Effector CD4-positive, alpha-beta T cell (primary cell): ENCODE measurements at regions not wholly inside any gene's neighbourhood (a gene's known extent, or its start where the extent isn't known, plus 50 kb on each side); places are given as distances from the start of the nearest gene placed in this dataset.

Experiments
- DNase-seq: peaks from one replicate; pipeline ENCODE4 v3.0.0-alpha.2; 2020

- DNase-seq, result no peak
Observed at GRCh38 chr4:81860111-81860510, 388.4 kb upstream of the RASGEF1B start.

- no peak for DNase-seq
Observed at GRCh38 chr4:81854406-81854805, 382.7 kb upstream of the RASGEF1B start.

GRCh38 chr4:81852031-81852715 is 380.5 kb upstream of the RASGEF1B start:
- no peak for DNase-seq

GRCh38 chr4:81850701-81851100 is 379.0 kb upstream of the RASGEF1B start:
- no peak for DNase-seq

DNA sequence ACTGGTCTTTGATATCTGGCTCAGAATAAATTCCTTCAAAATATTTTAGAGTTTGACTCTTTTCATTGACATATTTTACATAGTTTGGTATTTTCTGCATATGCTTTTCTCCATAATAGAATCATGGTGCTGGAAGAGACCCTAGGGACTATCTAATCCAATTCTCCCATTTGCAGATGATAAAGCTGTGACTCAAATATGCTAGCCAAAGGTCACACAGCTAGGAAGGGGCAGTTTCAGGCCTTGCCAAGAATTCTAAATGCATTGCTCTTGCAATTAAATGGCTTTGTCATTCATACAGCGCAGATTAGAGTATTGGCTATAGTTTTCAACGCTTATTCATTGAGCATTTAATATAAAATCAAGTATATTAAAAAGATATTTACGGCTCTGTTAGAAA is 374.1 kb upstream of the RASGEF1B start:
- DNase-seq, result no peak

GRCh38 chr4:81845273-81845672 is 373.6 kb upstream of the RASGEF1B start:
- no peak for DNase-seq

DNA sequence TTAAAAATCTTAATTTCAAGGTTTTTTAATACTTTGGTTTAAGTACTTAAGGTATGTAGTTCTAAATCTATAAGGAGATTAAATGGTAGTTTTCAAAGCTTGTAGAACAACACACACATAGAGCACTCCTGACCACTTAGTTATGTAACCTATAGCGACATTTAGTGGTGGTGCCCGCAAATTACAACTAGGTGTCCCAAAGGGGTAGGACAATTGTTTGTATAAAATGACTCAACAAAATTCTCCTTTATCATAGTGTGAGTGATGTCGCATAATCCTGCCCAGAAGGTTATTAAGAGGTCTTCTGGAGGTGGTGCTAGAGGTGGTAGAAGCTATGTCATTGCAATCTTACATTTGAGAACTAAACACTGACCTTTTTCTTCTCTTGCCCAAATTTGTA is 373.0 kb upstream of the RASGEF1B start:
- DNase-seq, result peak; percentile 56

- no peak for DNase-seq
Observed at GRCh38 chr4:81839347-81840042, 367.8 kb upstream of the RASGEF1B start.

- DNase-seq, result no peak
Observed at GRCh38 chr4:81838586-81838985, 366.9 kb upstream of the RASGEF1B start.

GRCh38 chr4:81836716-81837115 is 365.0 kb upstream of the RASGEF1B start:
- DNase-seq, result no peak

DNA sequence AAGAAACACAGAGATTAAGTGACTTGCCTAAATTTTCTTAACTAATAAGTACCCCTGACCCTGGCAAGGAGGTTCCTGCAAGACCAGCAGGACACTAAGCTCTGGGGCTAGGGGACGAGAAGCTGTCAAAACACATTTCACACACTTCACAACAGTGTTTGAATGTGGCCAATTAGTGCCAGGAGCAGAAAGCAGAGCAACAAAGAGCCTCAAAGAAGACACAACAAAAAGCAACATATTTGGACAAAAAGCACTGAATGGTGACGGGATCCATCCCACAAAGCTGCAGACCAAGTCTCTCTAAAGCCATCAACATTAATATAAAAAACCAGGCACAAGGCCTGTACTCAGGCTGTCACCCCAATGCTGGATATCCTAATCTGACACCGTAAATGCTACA is 361.9 kb upstream of the RASGEF1B start:
- no peak for DNase-seq

DNA sequence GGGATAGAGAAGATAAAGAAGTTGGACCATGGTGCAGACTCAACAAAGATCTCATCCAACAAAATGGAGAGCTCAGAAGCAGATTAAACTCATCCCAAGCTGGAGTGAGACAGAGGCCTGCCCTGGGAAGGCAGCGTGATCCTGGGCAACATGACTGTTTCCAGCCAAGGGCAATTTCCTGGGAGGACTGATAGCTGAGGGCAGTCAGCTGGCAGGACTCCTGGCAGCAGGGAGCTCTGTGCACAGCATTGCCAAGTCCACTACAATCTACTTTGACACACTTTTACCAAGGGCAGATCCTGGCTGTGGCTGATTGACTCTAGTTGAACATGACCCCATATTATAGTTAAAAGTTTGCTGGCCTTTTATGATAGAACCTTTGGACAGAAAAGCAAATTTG is 357.3 kb upstream of the RASGEF1B start:
- no peak for DNase-seq

- no peak for DNase-seq
Observed at GRCh38 chr4:81827577-81828202, 356.0 kb upstream of the RASGEF1B start.

DNA sequence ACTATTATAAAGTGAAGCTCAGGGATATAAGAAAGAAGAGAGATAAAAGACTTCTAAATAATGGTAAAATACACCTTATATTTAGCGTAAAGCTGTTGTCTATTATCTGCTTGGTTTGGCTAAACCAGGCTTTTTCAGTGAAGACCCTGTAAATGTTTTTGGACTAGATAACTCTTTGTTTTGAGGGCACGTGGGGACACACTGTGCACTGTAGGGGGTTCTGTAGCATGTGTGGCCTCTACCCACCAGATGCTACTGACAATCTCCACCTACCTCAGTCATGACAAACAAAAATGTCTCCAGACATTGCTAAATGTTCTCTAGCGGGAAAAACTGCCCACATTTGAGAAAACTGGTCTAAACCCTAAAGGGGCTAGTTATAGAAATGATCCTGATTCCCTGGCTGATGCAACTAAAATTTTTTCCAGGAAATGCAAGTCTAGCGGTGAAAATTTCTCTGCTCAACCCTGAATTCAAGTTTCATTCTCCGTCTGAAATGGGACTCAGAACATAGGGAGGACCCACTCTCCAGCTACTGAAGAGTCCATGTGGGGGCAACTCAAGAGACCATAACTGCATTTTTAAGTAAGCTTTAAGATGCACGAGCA is 355.2 kb upstream of the RASGEF1B start:
- DNase-seq, result no peak

DNA sequence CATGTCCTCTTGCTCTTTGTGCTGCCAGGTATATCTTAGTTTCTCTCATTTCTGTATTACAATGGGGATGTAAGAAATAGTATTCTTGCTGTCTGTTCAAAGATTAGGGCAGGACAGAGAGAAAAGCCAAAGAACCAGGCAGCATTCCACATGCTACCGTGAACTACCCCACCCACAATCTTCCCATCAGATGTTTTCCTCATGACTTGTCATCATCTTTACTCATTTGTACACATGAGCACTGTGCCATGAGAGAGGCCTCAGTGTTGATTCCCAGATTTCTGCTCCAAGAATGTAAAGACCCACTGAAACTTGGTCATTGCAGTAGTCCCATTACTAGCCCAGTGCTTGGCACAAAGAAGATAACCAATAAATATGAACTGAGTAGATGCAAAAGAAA is 354.6 kb upstream of the RASGEF1B start:
- no peak for DNase-seq

- DNase-seq, result no peak
Observed at GRCh38 chr4:81818385-81818920, 346.7 kb upstream of the RASGEF1B start.

DNA sequence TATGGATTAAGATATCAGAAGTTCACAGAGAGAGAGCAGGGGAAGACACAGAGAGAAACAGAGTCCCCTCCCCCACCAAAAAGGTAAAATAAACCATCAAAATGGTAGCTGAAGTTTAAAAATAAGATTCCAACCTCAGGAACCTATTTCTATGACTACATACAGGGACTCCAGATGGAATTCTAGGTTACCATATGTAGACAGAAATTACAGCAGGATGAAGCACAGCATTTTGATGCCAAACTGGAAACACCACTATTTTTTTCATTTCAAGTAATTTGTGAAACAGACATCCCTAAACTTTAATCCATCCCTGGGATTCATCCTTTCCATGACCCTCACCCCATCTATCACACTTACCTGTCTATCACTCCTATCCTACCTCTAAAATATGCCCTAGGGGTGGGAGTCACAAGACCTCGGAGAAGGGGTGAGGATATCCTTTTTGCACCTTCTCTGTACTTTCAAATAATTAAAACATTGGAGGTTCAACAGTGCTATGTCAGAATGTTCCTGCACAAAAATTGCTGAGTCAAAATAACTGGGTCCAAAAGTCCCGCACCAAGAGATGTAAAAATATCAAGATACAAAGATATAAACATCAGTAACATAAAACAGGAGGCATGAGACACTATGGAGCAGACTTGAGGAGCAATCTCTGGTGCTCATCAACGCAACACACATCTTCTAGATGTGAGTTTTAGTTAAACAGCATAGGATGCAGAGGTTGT is 344.5 kb upstream of the RASGEF1B start:
- no peak for DNase-seq

GRCh38 chr4:81814987-81815541 is 343.4 kb upstream of the RASGEF1B start:
- no peak for DNase-seq

GRCh38 chr4:81811562-81812293 is 340.0 kb upstream of the RASGEF1B start:
- DNase-seq, result no peak

GRCh38 chr4:81808011-81808672 is 336.4 kb upstream of the RASGEF1B start:
- no peak for DNase-seq

DNA sequence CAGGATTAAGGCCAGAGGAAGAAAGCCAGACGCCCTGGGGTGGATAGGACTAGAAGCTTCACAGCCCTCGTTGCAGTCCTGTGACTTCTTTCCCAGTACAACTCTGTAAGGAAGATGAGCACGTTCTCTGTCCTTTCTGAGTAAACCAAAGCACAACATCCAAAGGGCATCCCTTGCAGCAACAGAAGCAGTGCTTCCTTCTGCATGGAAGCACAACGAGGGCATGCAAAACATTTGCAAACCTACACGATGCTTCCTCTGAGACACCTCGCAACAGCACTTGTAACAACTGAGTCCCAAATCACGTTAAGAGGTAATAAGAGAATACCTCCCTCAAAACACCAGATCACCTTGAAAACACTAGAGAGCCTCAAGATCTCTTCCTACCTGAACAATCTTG is 335.7 kb upstream of the RASGEF1B start:
- DNase-seq, result no peak
